Stimulated activated naive CD8-positive, alpha-beta T cell treated with anti-CD3 and anti-CD28 coated beads, Interleukin-15, Interleukin-2, amounts not matched to agents 100 U/mL and 50 U/mL, for 24 hours (primary cell): ENCODE measurements at regions not wholly inside any gene's neighbourhood (a gene's known extent, or its start where the extent isn't known, plus 50 kb on each side); places are given as distances from the start of the nearest gene placed in this dataset.

Experiments used
- ATAC-seq: fragments of 150-1000 bp; cut with Tn5 transposase; one replicate; pipeline ENCODE4 v1.10.0; 2021
- DNase-seq: peaks from one replicate; pipeline ENCODE4 v3.0.0; 2021

- DNase-seq (no peak), ATAC-seq (no peak)
Observed at GRCh38 chr1:36579039-36579438, 96.3 kb upstream of the CSF3R start.

GRCh38 chr1:36576551-36577110 lies 93.9 kb upstream of the CSF3R start:
- no peak for ATAC-seq

GRCh38 chr1:36576118-36576517 lies 93.4 kb upstream of the CSF3R start:
- ATAC-seq (peak; percentile 64), DNase-seq (peak; percentile 70)

More at GRCh38 chr1:36576551-36577110, 93.9 kb upstream of the CSF3R start:
- DNase-seq = no peak

- no peak for ATAC-seq
- DNase-seq = no peak
Observed at GRCh38 chr1:36573445-36573844, 90.7 kb upstream of the CSF3R start.

GRCh38 chr1:36572906-36573305 lies 90.2 kb upstream of the CSF3R start:
- ATAC-seq = no peak
- no peak for DNase-seq

- ATAC-seq (no peak), DNase-seq (no peak)
Observed at GRCh38 chr1:36572142-36572715, 89.5 kb upstream of the CSF3R start.

- ATAC-seq (no peak), DNase-seq (no peak)
Observed at GRCh38 chr1:36571106-36571505, 88.4 kb upstream of the CSF3R start.

- DNase-seq = no peak
- ATAC-seq = no peak
Observed at GRCh38 chr1:36570478-36571060, 87.9 kb upstream of the CSF3R start.

GRCh38 chr1:36570006-36570405 lies 87.3 kb upstream of the CSF3R start:
- ATAC-seq = no peak

GRCh38 chr1:36567601-36568341 lies 85.1 kb upstream of the CSF3R start:
- peak; percentile 21 for ATAC-seq

More at GRCh38 chr1:36570006-36570405, 87.3 kb upstream of the CSF3R start:
- DNase-seq = no peak

GRCh38 chr1:36565576-36566501 lies 83.1 kb upstream of the CSF3R start:
- ATAC-seq (no peak), DNase-seq (no peak)

More at GRCh38 chr1:36567601-36568341, 85.1 kb upstream of the CSF3R start:
- no peak for DNase-seq

- DNase-seq (no peak), ATAC-seq (no peak)
Observed at GRCh38 chr1:36562181-36562685, 79.5 kb upstream of the CSF3R start.

GRCh38 chr1:36561361-36561724 lies 78.6 kb upstream of the CSF3R start:
- no peak for ATAC-seq
- no peak for DNase-seq

GRCh38 chr1:36560621-36561360 lies 78.1 kb upstream of the CSF3R start:
- no peak for DNase-seq

GRCh38 chr1:36560177-36560576 lies 77.5 kb upstream of the CSF3R start:
- ATAC-seq (no peak), DNase-seq (no peak)

More at GRCh38 chr1:36560621-36561360, 78.1 kb upstream of the CSF3R start:
- no peak for ATAC-seq

GRCh38 chr1:36559061-36559460 lies 76.3 kb upstream of the CSF3R start:
- DNase-seq = no peak
- no peak for ATAC-seq

- ATAC-seq = no peak
- no peak for DNase-seq
Observed at GRCh38 chr1:36557041-36558000, 74.6 kb upstream of the CSF3R start.

GRCh38 chr1:36555041-36555440 lies 72.3 kb upstream of the CSF3R start:
- no peak for DNase-seq
- no peak for ATAC-seq

GRCh38 chr1:36554323-36554628 lies 71.6 kb upstream of the CSF3R start:
- DNase-seq (no peak), ATAC-seq (no peak)
